ENCODE measurements at regions not wholly inside any gene's neighbourhood (a gene's known extent, or its start where the extent isn't known, plus 50 kb on each side); places are given as distances from the start of the nearest gene placed in this dataset.
"Not testable (repeated sequence)": the region's sequence is repeated elsewhere in the genome, so short reads cannot be mapped to it uniquely, and the experiment has no call there.

DNA sequence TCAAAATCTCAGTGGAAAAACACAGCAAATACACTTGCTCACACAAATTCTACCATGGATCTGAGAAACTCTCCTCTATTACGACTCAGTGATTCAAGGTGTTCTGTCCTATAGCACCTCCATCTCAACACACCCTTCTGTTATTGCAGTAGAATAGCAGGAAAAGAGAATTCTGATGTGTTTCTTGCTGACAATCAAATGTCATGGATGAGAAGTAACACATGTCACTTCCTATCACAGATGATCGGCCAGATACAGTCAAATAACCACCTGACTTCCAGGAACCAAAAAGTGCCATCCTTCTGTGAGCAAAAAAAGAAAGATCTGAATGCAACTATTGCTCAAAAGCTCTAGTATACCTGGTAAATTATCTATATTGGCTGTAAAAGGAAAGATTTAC is 734.2 kb upstream of the GBE1 start:
- DNase-seq: no peak

DNA sequence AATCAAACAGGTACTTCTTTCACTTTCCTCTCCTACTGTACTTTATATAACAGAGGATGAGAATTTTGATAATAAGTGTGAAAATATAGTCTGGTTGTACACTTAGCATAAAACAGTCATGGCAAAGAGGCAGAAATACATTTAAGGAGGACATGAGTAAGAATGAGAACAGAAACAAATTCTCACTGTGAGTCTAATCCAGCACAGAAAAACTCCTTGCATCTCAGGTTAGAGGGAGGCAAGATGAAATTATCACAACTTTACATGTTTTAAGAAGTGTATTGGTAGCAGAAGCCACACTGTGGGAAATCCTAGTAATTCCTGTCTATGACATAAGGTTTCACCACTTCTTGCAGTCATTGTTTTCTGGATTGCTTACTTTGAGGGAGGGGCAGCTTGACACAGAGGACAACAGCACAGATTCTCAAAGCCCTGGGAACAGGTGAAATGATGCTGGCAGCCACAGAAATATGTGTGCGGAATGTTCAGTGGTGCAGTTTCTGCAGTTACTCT is 733.6 kb upstream of the GBE1 start:
- no peak for DNase-seq

DNA sequence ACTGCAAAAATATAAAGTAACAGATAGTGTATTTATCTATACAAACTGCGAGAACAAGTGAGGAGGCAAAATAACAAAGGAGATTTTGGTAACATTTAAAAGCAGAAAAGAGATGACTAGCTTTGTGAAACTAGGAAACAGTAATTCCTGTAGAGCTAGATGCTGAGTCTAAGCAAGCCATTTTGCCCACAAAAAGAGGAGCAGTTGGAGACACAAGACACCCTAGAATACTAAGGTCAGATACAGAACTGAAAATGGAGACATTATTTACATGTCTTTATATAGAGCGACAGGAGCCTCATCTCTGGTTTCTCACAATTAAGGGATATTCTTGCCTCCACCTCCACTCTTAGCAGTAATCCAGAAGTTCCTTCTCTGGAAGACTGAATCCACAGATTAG is 732.4 kb upstream of the GBE1 start:
- DNase-seq: no peak

GRCh38 chr3:82475306-82475705 is 713.9 kb upstream of the GBE1 start:
- no peak for DNase-seq

DNA sequence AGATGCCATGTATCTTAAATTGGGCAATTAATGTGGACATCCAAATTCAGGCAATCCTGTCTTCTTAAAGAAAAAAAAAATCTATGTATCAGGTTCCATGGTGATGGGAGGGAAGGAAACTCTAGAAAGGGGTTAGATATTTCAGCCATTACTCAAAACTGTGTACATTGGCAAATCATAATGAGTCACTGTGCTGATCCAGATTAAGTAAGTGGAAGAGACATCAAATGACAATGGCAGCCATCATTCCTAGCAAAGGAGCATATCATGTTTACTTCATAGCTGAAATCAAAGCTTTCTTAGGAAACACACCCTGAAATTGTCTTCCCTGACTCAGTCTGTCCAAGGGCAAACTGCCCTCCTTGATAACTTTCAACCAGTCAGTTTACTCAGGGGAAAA is 713.3 kb upstream of the GBE1 start:
- DNase-seq: no peak

DNA sequence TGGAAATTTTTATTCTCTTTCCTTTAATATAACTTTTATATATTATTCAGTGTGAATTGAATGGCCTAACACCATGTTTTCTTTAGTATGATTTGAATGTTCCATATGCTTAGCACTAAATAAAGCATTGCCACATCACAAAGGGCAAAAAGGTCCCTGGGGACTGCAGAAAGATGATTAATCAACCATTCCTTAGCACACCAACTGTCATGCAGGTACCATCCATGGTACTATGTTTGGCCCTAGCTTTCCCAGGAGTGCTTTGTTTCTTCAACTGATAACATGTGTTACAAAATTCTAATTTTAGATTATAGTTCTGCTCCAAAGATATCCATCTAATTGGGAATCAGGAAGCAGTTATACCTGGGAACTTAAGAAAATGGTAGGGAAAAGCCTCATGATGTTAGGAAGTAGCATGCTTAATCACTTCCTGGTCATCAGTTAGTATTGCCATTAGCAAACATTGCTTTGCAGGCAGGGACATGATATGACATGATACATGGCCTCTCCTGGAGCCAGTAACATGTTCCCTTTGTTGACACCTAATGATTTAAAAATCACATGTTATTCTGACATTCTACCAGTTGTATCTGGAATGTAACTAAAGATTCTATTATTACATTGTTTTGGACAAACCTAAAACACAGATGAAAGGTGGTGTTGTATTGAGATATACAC is 712.6 kb upstream of the GBE1 start:
- no peak for DNase-seq

DNA sequence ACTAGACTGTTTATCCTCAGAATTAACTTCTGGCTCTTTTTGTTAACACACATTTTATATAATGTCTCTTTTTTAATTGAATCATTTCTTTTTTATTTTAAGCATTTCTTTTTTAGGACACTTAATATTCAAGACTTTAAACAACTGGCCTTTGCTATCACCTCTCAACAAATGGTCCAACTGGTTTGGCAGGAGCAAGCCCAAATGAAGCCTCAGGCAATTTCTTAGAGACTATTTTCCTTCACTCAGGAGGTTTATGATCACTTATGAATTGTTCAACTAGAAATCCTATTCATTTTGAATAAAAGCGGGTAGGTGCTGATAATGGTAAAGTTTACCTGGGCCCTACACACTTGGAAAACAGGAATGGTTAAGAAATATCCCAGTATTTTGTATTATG is 705.6 kb upstream of the GBE1 start:
- no peak for DNase-seq

- no peak for DNase-seq
These were observed 701.5 kb upstream of the GBE1 start for GRCh38 chr3:82462977-82463376.

DNA sequence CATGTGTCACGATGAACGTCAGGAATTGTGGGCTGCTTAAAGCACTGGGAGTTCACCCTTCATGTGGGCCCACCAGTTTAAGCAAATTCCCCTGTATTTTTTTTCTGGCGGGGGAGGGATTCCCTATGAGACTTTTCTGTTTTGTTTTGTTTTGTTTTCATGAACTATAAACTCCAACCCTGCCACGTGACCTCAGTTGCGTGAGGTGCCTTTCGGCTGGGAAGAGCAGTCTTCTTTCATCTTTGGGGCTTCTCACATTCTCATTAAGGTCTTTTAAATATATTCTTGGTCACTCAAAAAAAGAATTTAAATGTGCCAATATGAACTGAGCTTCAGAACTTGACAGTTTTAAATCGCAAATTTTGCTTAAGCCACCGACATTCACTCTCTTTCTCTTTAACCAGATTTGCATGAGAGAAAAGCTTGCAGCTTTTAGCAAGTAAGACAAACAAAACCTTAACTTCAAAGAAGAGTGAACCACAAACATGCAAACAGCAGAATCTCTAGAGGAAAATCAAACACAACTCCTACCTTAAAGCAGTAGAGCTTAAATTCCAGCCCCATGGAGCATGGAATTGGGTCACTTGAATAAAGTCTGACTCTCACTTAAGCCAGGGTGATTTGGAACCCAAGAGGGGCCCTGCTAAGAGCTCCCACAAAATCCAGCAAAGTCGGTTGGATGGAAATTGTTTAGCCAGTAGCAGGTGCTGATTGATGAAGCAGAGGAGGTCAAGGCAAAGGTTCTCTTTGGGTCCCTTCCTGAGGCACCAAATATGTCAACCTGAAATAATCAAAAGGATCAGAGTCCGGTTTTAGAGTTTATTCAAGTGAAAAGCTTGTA is 699.8 kb upstream of the GBE1 start:
- DNase-seq: no peak

DNA sequence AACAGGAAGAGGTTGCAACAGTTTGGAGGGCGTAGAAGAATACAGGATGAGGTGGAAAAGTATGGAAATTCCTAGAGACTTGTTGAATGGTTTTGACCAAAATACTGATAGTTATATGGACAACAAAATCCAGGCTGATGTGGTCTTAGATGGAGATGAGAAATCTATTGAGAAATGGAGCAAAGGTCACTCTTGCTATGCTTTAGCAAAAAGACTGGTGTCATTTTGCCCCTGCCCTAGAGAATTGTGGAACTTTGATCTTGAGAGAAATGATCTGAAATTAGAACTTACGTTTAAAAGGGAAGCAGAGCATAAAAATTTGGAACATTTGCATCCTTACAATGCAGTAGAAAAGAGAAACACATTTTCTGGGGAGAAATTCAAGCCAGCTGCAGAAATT is 686.9 kb upstream of the GBE1 start:
- no peak for DNase-seq

DNA sequence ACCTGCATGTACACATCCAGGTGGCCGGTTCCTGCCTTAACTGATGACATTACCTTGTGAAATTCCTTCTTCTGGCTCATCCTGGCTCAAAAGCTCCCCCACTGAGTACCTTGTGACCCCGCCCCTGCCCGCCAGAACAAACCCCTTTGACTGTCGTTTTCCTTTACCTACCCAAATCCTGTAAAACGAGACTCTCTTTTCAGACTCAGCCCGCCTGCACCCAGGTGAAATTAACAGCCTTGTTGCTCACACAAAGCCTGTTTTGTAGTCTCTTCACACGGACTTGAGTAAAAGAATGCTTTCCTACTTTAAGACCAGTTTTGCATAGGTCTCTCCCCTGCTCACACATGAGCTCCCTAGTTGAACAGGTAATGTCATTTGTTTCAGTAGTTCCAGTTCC is 667.4 kb upstream of the GBE1 start:
- DNase-seq: not testable (repeated sequence)

- no peak for DNase-seq
These were observed 662.5 kb upstream of the GBE1 start for GRCh38 chr3:82424031-82424339.

GRCh38 chr3:82423268-82424030 is 662.0 kb upstream of the GBE1 start:
- no peak for DNase-seq

GRCh38 chr3:82416830-82417229 is 655.4 kb upstream of the GBE1 start:
- DNase-seq: no peak

DNA sequence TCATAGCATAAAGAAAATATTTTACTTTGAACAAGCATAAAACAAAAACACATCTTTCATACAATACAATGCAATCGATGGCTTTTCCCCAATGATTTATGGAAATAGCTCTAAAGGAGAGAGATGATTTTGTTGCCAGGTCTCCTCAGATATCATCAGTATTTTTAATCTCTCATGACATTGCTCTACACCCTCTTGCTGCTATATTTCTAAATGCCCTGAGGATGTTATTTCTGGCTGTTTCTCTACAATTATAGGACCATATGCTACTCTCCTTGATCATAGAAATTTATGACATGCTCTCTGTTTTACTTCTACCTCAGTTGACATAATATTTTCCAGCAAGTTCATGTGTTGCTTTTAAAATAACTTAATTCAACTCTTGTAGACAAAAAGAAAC is 654.9 kb upstream of the GBE1 start:
- DNase-seq: no peak

GRCh38 chr3:82413171-82413570 is 651.7 kb upstream of the GBE1 start:
- DNase-seq: no peak

GRCh38 chr3:82410366-82410765 is 648.9 kb upstream of the GBE1 start:
- no peak for DNase-seq

DNA sequence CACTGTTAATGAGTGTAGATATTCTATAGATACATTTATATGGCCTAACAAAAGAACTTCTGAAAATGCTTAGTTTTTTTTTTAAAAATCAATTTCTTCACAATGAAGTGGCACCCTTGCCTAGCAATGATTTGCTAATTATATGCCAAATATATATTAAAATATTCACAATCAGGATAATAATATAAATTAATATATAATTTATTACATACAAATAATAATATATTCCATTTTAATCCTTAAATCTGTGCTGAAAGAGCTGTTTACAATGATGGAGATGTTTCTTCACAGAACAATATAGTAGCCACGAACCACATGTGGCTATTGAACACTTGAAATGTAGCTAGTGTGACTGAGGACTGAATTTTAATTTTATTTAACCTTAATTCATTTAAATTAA is 648.4 kb upstream of the GBE1 start:
- no peak for DNase-seq

- no peak for DNase-seq
These were observed 630.8 kb upstream of the GBE1 start for GRCh38 chr3:82392203-82392775.

DNA sequence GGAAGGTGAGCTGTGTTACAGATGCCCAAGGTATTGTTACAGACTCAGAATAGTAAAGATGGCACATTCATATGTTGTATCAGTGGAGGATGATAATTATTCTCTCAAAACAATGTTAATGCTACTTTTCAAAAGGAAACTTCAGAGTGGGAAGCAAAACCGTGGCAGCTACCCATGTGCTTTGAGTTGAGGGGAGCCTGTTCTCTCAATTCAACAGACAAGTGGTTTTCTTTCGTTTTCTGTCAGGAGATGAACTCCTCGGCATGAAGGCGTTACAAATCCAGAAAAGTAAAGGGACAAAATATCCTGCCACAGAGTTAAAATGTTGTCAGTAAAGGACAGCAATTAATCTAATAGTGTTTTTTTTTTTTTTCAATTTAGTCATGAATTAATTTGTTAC is 629.4 kb upstream of the GBE1 start:
- no peak for DNase-seq

DNA sequence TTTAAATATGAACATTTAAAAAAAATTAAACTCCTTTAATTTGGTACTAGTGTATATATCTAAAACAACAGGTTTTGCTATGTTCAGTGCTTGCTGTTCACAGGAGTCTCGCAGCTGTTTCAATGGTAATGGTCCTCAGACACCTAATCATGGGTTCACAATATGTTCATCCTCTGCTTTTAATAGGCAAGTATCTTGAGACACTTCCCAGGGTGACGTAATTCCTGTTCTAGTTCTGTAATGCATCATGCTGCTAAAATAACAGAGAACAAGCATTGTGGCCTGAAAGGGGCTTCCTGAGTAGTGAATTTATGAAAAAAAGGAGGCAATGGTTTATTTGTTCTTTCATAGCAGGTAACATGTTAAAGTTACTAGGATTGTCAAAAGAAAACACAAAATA is 625.2 kb upstream of the GBE1 start:
- no peak for DNase-seq

- no peak for DNase-seq
These were observed 622.7 kb upstream of the GBE1 start for GRCh38 chr3:82384181-82384580.

DNA sequence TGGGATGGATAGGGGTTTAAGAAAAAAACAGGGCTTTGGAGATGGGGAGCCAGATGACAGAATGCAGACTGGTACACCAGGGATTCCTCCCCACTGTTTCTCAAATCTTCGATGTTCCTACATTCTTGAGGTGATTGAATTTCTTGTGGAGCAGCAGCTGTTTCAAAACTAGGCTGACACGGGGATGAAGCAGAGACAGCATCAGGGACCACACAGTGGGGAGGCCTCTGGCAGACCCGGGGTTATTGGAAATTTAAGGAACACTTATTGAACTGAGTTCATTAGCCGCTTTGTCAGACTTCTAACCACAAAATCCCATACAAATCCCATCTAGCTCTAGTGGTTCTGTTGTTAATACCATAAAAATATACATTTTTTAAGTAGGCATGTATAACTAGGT is 621.4 kb upstream of the GBE1 start:
- DNase-seq: no peak

DNA sequence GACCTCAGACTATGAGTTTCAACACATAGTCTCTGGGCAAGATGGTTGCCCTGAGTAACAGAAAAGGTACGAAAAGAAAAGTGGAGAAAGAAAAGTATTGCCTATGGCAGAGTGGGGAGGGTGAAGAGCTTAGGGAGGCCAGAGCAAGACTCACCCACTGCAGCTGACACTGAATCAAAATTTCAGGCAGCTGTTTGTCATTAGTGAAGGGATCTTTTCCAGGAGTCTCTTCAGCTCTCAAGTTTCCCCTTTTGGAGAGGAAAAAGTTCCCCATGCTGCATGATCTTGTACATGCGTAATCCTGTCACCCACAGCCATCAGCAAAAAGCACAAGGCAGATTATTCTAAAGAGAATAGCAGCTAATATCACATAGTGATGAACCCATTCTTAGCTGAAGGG is 616.9 kb upstream of the GBE1 start:
- no peak for DNase-seq
